Trophoblast cell (in vitro differentiated cells and primary cell): ENCODE measurements at regions not wholly inside any gene's neighbourhood (a gene's known extent, or its start where the extent isn't known, plus 50 kb on each side); places are given as distances from the start of the nearest gene placed in this dataset.

Experiments used
- DNase-seq, 2 donors: peaks; one replicate each; pipeline ENCODE4 v3.0.0-alpha.2; 2016
- H2AFZ ChIP-seq: 2 replicates; pipeline ENCODE4 v1.6.1; 2013; ENCODE audit warnings: low read length, moderate library complexity, mild to moderate bottlenecking; ENCODE audit not compliant: insufficient read depth, poor library complexity
- H2AK5ac ChIP-seq: 2 replicates; pipeline ENCODE4 v1.6.1; 2013; ENCODE audit warnings: mild to moderate bottlenecking, low read length
- H2BK120ac ChIP-seq: 2 replicates; pipeline ENCODE4 v1.6.1; 2013; ENCODE audit warnings: low read length, mild to moderate bottlenecking, moderate library complexity; ENCODE audit not compliant: insufficient read depth, poor library complexity
- H2BK12ac ChIP-seq: 2 replicates; pipeline ENCODE4 v1.6.1; 2013; ENCODE audit warnings: mild to moderate bottlenecking, low read length, moderate library complexity
- H2BK5ac ChIP-seq: 2 replicates; pipeline ENCODE4 v1.6.1; 2013; ENCODE audit warnings: low read length, low read depth, moderate library complexity, mild to moderate bottlenecking; ENCODE audit not compliant: poor library complexity
- H3K14ac ChIP-seq: 2 replicates; pipeline ENCODE4 v1.6.1; 2013; ENCODE audit warnings: mild to moderate bottlenecking, low read length
- H3K18ac ChIP-seq: 2 replicates; pipeline ENCODE4 v1.6.1; 2013; ENCODE audit warnings: mild to moderate bottlenecking, low read length
- H3K23ac ChIP-seq: 2 replicates; pipeline ENCODE4 v1.6.1; 2013; ENCODE audit warnings: low read length
- H3K27ac ChIP-seq: 2 replicates; pipeline ENCODE4 v1.5.1; 2013; ENCODE audit warnings: low read depth, mild to moderate bottlenecking, inconsistent platforms, low read length, moderate library complexity
- H3K27me3 ChIP-seq: 2 replicates; pipeline ENCODE4 v1.6.1; 2013; ENCODE audit warnings: inconsistent platforms, mild to moderate bottlenecking, low read length, moderate library complexity; ENCODE audit not compliant: insufficient read depth
- H3K36me3 ChIP-seq, 2 experiments: 1 replicate in 1 of 2; 2 replicates in 1 of 2; pipeline ENCODE4 v1.6.1; 2013; ENCODE audit warnings: low read length in 2 of 2, mild to moderate bottlenecking in 2 of 2, moderate library complexity in 1 of 2; ENCODE audit not compliant: insufficient read depth in 2 of 2, control insufficient read depth in 1 of 2
- H3K4ac ChIP-seq: 2 replicates; pipeline ENCODE4 v1.6.1; 2013; ENCODE audit warnings: low read depth, mild to moderate bottlenecking, low read length, moderate library complexity
- H3K4me1 ChIP-seq, 2 experiments: 1 replicate in 1 of 2; 2 replicates in 1 of 2; pipeline ENCODE4 v1.6.1; 2013; ENCODE audit warnings: low read length in 2 of 2, mild to moderate bottlenecking in 2 of 2, moderate library complexity in 1 of 2; ENCODE audit not compliant: insufficient read depth in 2 of 2, control insufficient read depth in 1 of 2
- H3K4me2 ChIP-seq: 2 replicates; pipeline ENCODE4 v1.6.1; 2013; ENCODE audit warnings: inconsistent platforms, mild to moderate bottlenecking, low read length, moderate library complexity
- H3K4me3 ChIP-seq: 2 replicates; pipeline ENCODE4 v1.5.1; 2013; ENCODE audit warnings: mild to moderate bottlenecking, low read depth, low read length, inconsistent platforms
- H3K79me1 ChIP-seq: one replicate; pipeline ENCODE4 v1.6.1; 2013; ENCODE audit warnings: low read length
- H3K79me2 ChIP-seq: 2 replicates; pipeline ENCODE4 v1.6.1; 2013; ENCODE audit warnings: low read length, mild to moderate bottlenecking; ENCODE audit not compliant: control insufficient read depth, insufficient read depth, poor library complexity
- H3K9ac ChIP-seq: 2 replicates; pipeline ENCODE4 v1.6.1; 2013; ENCODE audit warnings: mild to moderate bottlenecking, low read length
- H3K9me3 ChIP-seq: 2 replicates; pipeline ENCODE4 v1.6.1; 2013; ENCODE audit warnings: low read depth, mild to moderate bottlenecking, control low read depth, inconsistent platforms, low read length; ENCODE audit not compliant: insufficient read depth
- H4K12ac ChIP-seq: 2 replicates; pipeline ENCODE4 v1.6.1; 2013; ENCODE audit warnings: low read depth, mild to moderate bottlenecking, low read length, moderate library complexity
- H4K8ac ChIP-seq: 2 replicates; pipeline ENCODE4 v1.6.1; 2013; ENCODE audit warnings: low read depth, mild to moderate bottlenecking, low read length, moderate library complexity
- H4K91ac ChIP-seq: one replicate; pipeline ENCODE4 v1.6.1; 2013; ENCODE audit warnings: low read depth, mild to moderate bottlenecking, low read length, moderate library complexity
- WGBS: extraction: QIAGEN DNeasy Blood & Tissue Kit; methylation state at CpG from one replicate; pipeline ENCODE4 v1.1.7; 2013; ENCODE audit warnings: missing lambda C conversion rate; ENCODE audit not compliant: insufficient read length, insufficient coverage; ENCODE audit errors: extremely low coverage; 5-methylcytosine and 5-hydroxymethylcytosine counted together

DNA sequence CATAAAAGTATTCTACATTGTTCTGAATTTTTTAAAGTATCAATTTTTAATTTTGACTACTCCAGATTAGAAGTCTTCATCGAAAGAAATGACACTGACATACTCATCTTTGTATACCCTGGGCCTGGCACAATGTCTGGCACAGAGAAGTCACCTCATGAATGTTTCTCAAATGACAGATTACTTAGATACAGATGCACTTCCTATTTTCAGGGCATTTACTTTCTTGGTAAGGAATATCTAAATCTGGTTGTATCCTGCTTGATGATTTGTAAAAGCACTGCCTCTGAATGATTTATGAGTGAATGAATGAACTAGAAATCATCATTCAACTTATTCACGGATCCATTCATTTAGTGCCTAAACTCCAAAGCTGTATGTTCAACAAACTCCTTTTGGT lies 1784.7 kb downstream of the LRRC4C start:
- H3K4ac ChIP-seq = no peak overlapping the region
- H2AFZ ChIP-seq = no peak overlapping the region
- no peak overlapping the region for H2BK120ac ChIP-seq
- no peak overlapping the region for H4K12ac ChIP-seq
- no peak overlapping the region for H3K4me2 ChIP-seq
- no peaks in the 10 kb centered on the region for H3K36me3 ChIP-seq
- WGBS = no CpG with 5 or more reads among the region's 2 CpGs
- H2BK12ac ChIP-seq = no peak overlapping the region
- no peak overlapping the region for H4K8ac ChIP-seq
- H2BK5ac ChIP-seq = no peak overlapping the region
- no peak overlapping the region for H3K4me3 ChIP-seq
- H3K23ac ChIP-seq = no peak overlapping the region
- no peak overlapping the region for H3K14ac ChIP-seq
- H3K4me1 ChIP-seq = no peaks in the 10 kb centered on the region
- H4K91ac ChIP-seq = no peak overlapping the region
- no peak for DNase-seq
- H3K27me3 ChIP-seq = no peaks in the 10 kb centered on the region
- H2AK5ac ChIP-seq = no peak overlapping the region
- peaks cover 1% of the 10 kb centered on the region for H3K9me3 ChIP-seq
- no peak overlapping the region for H3K18ac ChIP-seq
- no peaks in the 10 kb centered on the region for H3K79me1 ChIP-seq
- H3K9ac ChIP-seq = no peak overlapping the region
- no peaks in the 10 kb centered on the region for H3K79me2 ChIP-seq
- H3K27ac ChIP-seq = no peak overlapping the region

DNA sequence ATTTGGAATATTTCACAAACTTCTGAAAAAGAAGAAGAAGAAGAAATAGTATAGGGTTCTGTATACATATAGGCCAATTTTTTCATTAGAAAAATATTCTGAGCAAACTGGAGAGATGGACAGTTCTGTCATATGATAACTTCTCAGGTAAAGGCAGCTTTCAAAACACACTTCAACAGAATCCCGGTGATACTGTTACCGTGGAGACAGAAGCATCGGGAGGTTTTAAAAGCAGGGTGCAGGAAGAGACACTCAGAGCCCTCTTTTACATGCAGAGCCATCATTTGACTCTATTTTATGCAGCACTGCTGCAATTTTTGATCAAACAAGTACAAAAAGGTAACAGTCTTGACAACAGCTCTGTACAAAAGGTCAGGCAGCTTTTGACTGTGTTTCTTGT lies 1785.4 kb downstream of the LRRC4C start:
- H2BK12ac ChIP-seq = no peak overlapping the region
- no peak overlapping the region for H4K8ac ChIP-seq
- no CpG with 5 or more reads among the region's 3 CpGs for WGBS
- H3K4me1 ChIP-seq = no peaks in the 10 kb centered on the region
- no peak overlapping the region for H2BK5ac ChIP-seq
- no peak overlapping the region for H4K12ac ChIP-seq
- DNase-seq = no peak
- H2AFZ ChIP-seq = no peak overlapping the region
- no peak overlapping the region for H4K91ac ChIP-seq
- H3K18ac ChIP-seq = no peak overlapping the region
- no peaks in the 10 kb centered on the region for H3K36me3 ChIP-seq
- no peak overlapping the region for H2BK120ac ChIP-seq
- H3K27ac ChIP-seq = no peak overlapping the region
- no peaks in the 10 kb centered on the region for H3K79me2 ChIP-seq
- no peak overlapping the region for H3K4me3 ChIP-seq
- H3K4ac ChIP-seq = no peak overlapping the region
- H3K9me3 ChIP-seq = no peaks in the 10 kb centered on the region
- no peaks in the 10 kb centered on the region for H3K79me1 ChIP-seq
- H3K27me3 ChIP-seq = no peaks in the 10 kb centered on the region
- no peak overlapping the region for H3K4me2 ChIP-seq
- H3K23ac ChIP-seq = no peak overlapping the region
- H3K9ac ChIP-seq = no peak overlapping the region
- no peak overlapping the region for H3K14ac ChIP-seq
- H2AK5ac ChIP-seq = no peak overlapping the region

DNA sequence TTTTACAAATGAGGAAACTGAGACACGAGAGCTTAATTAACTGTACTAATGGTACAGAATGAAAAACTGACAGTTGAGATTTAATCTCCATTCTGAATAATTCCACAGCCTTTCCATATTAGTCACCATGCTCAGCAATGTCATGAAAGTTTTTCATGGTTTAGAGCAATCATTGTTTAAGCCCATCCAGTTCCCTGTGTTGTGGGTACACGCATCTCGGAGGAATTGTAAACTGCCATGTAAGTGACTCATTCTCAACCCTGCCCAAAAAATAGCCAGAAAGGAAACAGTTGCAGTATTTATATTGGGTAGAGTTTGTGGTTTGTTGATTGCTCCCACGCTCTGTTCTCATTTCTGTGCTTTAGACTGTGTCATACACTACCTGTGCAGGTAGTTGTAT lies 1790.8 kb downstream of the LRRC4C start:
- H4K8ac ChIP-seq = no peak overlapping the region
- no peak overlapping the region for H2AFZ ChIP-seq
- peak in 1 of 2 donors; percentile 18 for DNase-seq
- H3K36me3 ChIP-seq = no peaks in the 10 kb centered on the region
- H4K12ac ChIP-seq = no peak overlapping the region
- H4K91ac ChIP-seq = no peak overlapping the region
- H2BK5ac ChIP-seq = no peak overlapping the region
- H2AK5ac ChIP-seq = no peak overlapping the region
- H3K27ac ChIP-seq = no peak overlapping the region
- no peaks in the 10 kb centered on the region for H3K79me2 ChIP-seq
- peaks cover 3% of the 10 kb centered on the region for H3K9me3 ChIP-seq
- no peaks in the 10 kb centered on the region for H3K79me1 ChIP-seq
- H3K4me3 ChIP-seq = no peak overlapping the region
- H3K27me3 ChIP-seq = no peaks in the 10 kb centered on the region
- no peak overlapping the region for H3K9ac ChIP-seq
- H3K4me1 ChIP-seq = no peaks in the 10 kb centered on the region
- H2BK12ac ChIP-seq = no peak overlapping the region
- H3K4ac ChIP-seq = no peak overlapping the region
- WGBS = no CpG with 5 or more reads among the region's 4 CpGs
- no peak overlapping the region for H3K14ac ChIP-seq
- no peak overlapping the region for H3K4me2 ChIP-seq
- H2BK120ac ChIP-seq = no peak overlapping the region
- no peak overlapping the region for H3K18ac ChIP-seq
- no peak overlapping the region for H3K23ac ChIP-seq

DNA sequence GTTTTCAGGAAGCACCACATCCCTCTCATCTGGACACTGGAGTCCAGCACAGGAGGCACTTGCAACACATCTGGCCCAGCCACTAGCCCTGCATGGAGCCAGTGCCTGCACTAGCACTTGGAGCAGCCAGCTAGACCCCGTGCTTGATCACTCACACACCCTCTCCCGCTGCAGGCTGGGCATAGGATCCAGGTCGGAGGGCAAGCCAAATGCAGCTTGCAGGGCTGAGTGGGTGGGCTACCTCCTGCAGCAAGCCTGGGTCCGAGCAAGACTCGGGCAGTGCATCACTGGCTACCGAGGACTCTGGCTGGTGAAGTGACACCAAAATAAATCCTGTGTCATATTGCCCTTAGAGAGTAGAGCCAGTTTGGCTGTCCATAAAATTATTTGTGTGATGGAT lies 1795.4 kb downstream of the LRRC4C start:
- no CpG with 5 or more reads among the region's 6 CpGs for WGBS
- Histone ChIP-seq H3K18ac (no peak overlapping the region), H3K9ac (no peak overlapping the region), H3K4me2 (no peak overlapping the region), H3K23ac (no peak overlapping the region), H3K4ac (no peak overlapping the region), H3K4me1 (no peaks in the 10 kb centered on the region), H3K14ac (no peak overlapping the region), H4K91ac (no peak overlapping the region), H3K9me3 (peaks cover 3% of the 10 kb centered on the region), H3K4me3 (no peak overlapping the region), H3K79me1 (no peaks in the 10 kb centered on the region), H3K79me2 (no peaks in the 10 kb centered on the region), H3K36me3 (no peaks in the 10 kb centered on the region), H4K12ac (no peak overlapping the region), H2BK120ac (no peak overlapping the region), H3K27ac (no peak overlapping the region), H3K27me3 (no peaks in the 10 kb centered on the region), H4K8ac (no peak overlapping the region), H2AFZ (no peak overlapping the region), H2AK5ac (no peak overlapping the region), H2BK12ac (no peak overlapping the region), H2BK5ac (no peak overlapping the region)
- DNase-seq = no peak

DNA sequence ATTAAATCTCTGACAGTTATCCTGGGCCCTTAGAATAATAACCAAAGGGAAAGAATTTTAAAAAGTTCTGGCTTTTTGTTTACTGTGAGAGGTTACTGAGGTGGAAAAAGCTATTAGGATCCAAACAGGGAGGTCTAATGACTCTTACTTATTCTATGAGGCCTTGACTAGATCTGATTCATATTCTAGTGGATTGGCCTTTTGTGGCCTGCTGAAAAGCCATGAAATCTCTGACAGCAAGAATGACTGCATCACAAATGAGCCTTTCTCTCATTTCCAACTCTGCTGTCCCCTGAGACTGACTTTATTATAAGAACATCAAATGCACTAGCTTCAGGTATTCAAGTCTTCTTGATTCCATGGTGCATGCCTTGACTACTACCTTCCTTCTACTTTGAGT lies 1797.6 kb downstream of the LRRC4C start:
- Histone ChIP-seq H4K12ac (no peak overlapping the region), H2BK5ac (no peak overlapping the region), H3K27ac (no peak overlapping the region), H3K18ac (no peak overlapping the region), H3K9ac (no peak overlapping the region), H4K8ac (no peak overlapping the region), H3K9me3 (peaks cover 3% of the 10 kb centered on the region), H2AFZ (no peak overlapping the region), H3K4me1 (no peaks in the 10 kb centered on the region), H3K79me1 (no peaks in the 10 kb centered on the region), H3K4ac (no peak overlapping the region), H3K23ac (no peak overlapping the region), H2AK5ac (no peak overlapping the region), H3K4me2 (no peak overlapping the region), H3K14ac (no peak overlapping the region), H3K79me2 (no peaks in the 10 kb centered on the region), H4K91ac (no peak overlapping the region), H3K36me3 (no peaks in the 10 kb centered on the region), H3K4me3 (no peak overlapping the region), H2BK12ac (no peak overlapping the region), H2BK120ac (no peak overlapping the region), H3K27me3 (no peaks in the 10 kb centered on the region)
- DNase-seq = no peak
